PC-3 (cell line): ENCODE measurements at regions not wholly inside any gene's neighbourhood (a gene's known extent, or its start where the extent isn't known, plus 50 kb on each side); places are given as distances from the start of the nearest gene placed in this dataset.

Experiments
- ATAC-seq: fragments of 200-7000 bp; cut with Tn5 transposase; 2 replicates; pipeline ENCODE4 v1.9.1; 2020; ENCODE audit warnings: mild to moderate bottlenecking, moderate library complexity
- BruUV-seq: library from RNA; stranded (reverse); fragments of 400-500 nt; replicated peaks from 2 replicates; lab custom pipeline; 2021; lab: Mats Ljungman, UMichigan
- CTCF ChIA-PET: fragments of 300-600 bp; sonication (Branson Sonifier 250); formaldehyde crosslinking; loops from one replicate; lab custom pipeline; 2022; ENCODE audit warnings: antibody characterized with exemption; lab: Charles Lee
- POLR2A ChIA-PET: fragments of 300-600 bp; sonication (Branson Sonifier 250); formaldehyde crosslinking; loops from one replicate; lab custom pipeline; 2022; ENCODE audit warnings: antibody characterized with exemption; ENCODE audit not compliant: unreplicated experiment; lab: Charles Lee
- DNase-seq: peaks from one replicate; pipeline ENCODE4 v3.0.0-alpha.2; 2015
- H2AFZ ChIP-seq: fragments of 300-600 bp; sonication (generic); 2 replicates; pipeline ENCODE4 v1.6.0; 2016; ENCODE audit warnings: antibody characterized with exemption, low read length
- H3F3A ChIP-seq: fragments of 300-600 bp; sonication (generic); one replicate; pipeline ENCODE4 v1.6.0; 2017; ENCODE audit warnings: antibody characterized with exemption, low read length, control low read depth, mild to moderate bottlenecking; ENCODE audit not compliant: unreplicated experiment
- H3K27ac ChIP-seq: fragments of 300-600 bp; sonication (generic); 2 replicates; pipeline ENCODE4 v1.5.1; 2016; ENCODE audit warnings: mild to moderate bottlenecking, low read length
- H3K27me3 ChIP-seq: fragments of 300-600 bp; sonication (generic); 2 replicates; pipeline ENCODE4 v1.6.1; 2016; ENCODE audit warnings: low read length, mixed read lengths
- H3K36me3 ChIP-seq: fragments of 300-600 bp; sonication (generic); 2 replicates; pipeline ENCODE4 v1.6.1; 2016; ENCODE audit warnings: low read depth, mixed run types, low read length, mixed read lengths
- H3K4me1 ChIP-seq: fragments of 300-600 bp; sonication (generic); 2 replicates; pipeline ENCODE4 v1.5.1; 2016; ENCODE audit warnings: low read length; ENCODE audit not compliant: insufficient read depth
- H3K4me2 ChIP-seq: fragments of 300-600 bp; sonication (generic); 2 replicates; pipeline ENCODE4 v1.6.0; 2016; ENCODE audit warnings: low read length
- H3K4me3 ChIP-seq: fragments of 300-600 bp; sonication (generic); 2 replicates; pipeline ENCODE4 v1.5.1; 2016; ENCODE audit warnings: mild to moderate bottlenecking, low read length, mixed read lengths
- H3K79me2 ChIP-seq: fragments of 300-600 bp; sonication (generic); 2 replicates; pipeline ENCODE4 v1.6.1; 2017; ENCODE audit warnings: low read length, mixed read lengths
- H3K9ac ChIP-seq: fragments of 300-600 bp; sonication (generic); 2 replicates; pipeline ENCODE4 v1.6.0; 2016; ENCODE audit warnings: mild to moderate bottlenecking, low read length
- H3K9me2 ChIP-seq: fragments of 300-600 bp; sonication (generic); replicated peaks from 2 replicates; pipeline ENCODE4 v1.6.1; 2016; ENCODE audit warnings: mixed run types, low read length, mixed read lengths
- H3K9me3 ChIP-seq: fragments of 300-600 bp; sonication (generic); 2 replicates; pipeline ENCODE4 v1.6.1; 2016; ENCODE audit warnings: low read length, mixed read lengths
- H4K20me1 ChIP-seq: fragments of 300-600 bp; sonication (generic); 2 replicates; pipeline ENCODE4 v1.6.1; 2016; ENCODE audit warnings: low read length, mixed read lengths
- EZH2 ChIP-seq: fragments of 300-600 bp; sonication (generic); IDR thresholded peaks from one replicate; pipeline ENCODE4 v1.6.1; 2017; ENCODE audit warnings: antibody characterized with exemption, mild to moderate bottlenecking, low read length; ENCODE audit not compliant: unreplicated experiment
- EZH2phosphoT487 ChIP-seq: fragments of 300-600 bp; sonication (generic); IDR thresholded peaks from 2 replicates; pipeline ENCODE4 v1.6.1; 2018; ENCODE audit warnings: mild to moderate bottlenecking, antibody characterized with exemption, low read length, borderline replicate concordance
- intact Hi-C: fragments of 100-400 bp; cut with micrococcal nuclease; formaldehyde crosslinking; loops from 2 replicates; pipeline ENCODE4 v1.9.0; 2023
- TF ChIP-seq, protein P1 (sequence below): fragments of 300-600 bp; sonication (generic); conservative IDR thresholded peaks from 2 replicates; pipeline ENCODE4 v1.5.1; 2017; ENCODE audit warnings: antibody characterized with exemption, low read depth, mild to moderate bottlenecking, low read length

DNA sequence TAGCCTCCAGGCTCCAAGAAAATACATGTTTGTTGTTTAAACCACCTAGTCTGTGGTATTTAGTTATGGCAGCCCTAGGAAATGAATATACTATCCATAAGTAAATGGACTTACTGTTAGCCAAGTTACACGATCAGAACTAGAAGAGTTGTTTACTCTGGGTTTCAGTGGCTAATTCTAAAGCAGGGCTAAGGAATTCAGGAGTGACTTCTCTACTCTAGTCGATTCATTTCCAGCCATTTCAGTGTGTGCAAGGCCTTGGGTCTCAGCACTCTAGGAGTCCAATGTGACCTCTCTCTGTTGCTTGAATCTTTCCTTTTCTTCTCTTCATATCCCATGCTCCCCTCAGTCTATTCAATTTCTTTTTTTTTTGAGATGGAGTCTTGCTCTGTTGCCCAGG lies 66.7 kb downstream of the BHLHE40 start:
- Histone ChIP-seq H3K4me3 (no peak overlapping the region), H4K20me1 (no peaks in the 10 kb centered on the region), H2AFZ (no peak overlapping the region), H3K9me3 (no peaks in the 10 kb centered on the region), H3K27me3 (no peaks in the 10 kb centered on the region), H3K9ac (no peak overlapping the region), H3F3A (no peaks in the 10 kb centered on the region), H3K4me1 (no peaks in the 10 kb centered on the region), H3K36me3 (no peaks in the 10 kb centered on the region), H3K4me2 (no peak overlapping the region), H3K79me2 (no peaks in the 10 kb centered on the region), H3K9me2 (no peaks in the 10 kb centered on the region), H3K27ac (no peak overlapping the region)
- intact Hi-C loops = no loop called here
- DNase-seq = no peak
- no peak; the same call in 1 of the 2 replicates for ATAC-seq
- no TSS peak for BruUV-seq
- POLR2A ChIA-PET = no interaction called here
- CTCF ChIA-PET = no interaction called here
- TF ChIP-seq EZH2 = no peak
- no peak for TF ChIP-seq EZH2phosphoT487
- TF ChIP-seq, protein P1, sequence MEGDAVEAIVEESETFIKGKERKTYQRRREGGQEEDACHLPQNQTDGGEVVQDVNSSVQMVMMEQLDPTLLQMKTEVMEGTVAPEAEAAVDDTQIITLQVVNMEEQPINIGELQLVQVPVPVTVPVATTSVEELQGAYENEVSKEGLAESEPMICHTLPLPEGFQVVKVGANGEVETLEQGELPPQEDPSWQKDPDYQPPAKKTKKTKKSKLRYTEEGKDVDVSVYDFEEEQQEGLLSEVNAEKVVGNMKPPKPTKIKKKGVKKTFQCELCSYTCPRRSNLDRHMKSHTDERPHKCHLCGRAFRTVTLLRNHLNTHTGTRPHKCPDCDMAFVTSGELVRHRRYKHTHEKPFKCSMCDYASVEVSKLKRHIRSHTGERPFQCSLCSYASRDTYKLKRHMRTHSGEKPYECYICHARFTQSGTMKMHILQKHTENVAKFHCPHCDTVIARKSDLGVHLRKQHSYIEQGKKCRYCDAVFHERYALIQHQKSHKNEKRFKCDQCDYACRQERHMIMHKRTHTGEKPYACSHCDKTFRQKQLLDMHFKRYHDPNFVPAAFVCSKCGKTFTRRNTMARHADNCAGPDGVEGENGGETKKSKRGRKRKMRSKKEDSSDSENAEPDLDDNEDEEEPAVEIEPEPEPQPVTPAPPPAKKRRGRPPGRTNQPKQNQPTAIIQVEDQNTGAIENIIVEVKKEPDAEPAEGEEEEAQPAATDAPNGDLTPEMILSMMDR = no peak

DNA sequence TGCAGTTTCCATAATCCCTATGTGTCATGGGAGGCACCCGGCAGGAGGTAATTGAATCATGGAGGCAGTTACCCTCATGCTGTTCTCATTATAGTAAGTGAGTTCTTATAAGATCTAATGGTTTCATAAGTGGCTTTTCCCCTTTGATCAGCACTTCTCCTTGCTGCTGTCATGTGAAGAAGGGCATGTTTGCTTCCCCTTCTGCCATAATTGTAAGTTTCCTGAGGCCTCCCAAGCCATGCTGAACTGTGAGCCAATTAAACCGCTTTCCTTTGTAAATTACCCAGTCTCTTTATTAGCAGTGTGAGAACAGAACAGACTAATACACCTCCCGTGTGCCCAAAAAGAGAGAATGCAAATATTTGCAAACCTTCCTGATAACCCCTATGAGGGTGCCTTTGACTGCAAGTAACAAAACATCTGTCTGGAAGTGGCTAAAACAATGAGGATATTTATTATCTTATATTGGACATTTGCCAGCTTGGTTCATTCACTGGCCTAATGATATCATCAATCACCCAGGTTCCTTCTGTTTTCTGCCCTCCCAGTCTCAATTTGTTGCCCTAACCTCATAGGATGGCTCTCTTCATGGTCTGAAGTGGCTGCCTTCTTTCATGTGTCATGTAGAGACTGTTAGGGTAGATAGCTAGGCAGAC lies 68.7 kb downstream of the BHLHE40 start:
- POLR2A ChIA-PET = no interaction called here

DNA sequence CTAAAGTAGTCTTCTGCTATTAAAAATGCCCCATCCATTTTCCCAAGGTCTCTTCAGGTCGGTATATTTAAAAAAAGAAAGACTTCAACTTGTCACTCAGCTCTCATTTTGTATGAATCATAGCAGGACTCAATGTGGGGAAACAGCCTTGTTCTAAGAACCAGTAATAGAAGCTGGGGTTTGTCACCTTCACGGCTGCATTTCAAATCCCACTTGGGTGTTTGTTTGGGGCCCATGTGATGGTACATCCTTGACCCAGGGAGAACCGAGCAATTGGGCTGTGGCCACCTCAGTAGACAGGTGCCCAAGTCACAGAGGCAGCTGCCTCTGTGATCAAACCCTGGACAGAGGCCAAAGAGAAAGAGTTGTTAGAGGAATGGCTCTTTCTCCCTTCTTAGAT lies 70.3 kb upstream of the ARL8B start:
- Histone ChIP-seq H3K79me2 (no peaks in the 10 kb centered on the region), H3K4me2 (no peak overlapping the region), H3K4me1 (no peaks in the 10 kb centered on the region), H4K20me1 (no peaks in the 10 kb centered on the region), H3K27ac (no peak overlapping the region), H3K36me3 (no peaks in the 10 kb centered on the region), H2AFZ (no peak overlapping the region), H3K4me3 (no peak overlapping the region), H3K27me3 (no peaks in the 10 kb centered on the region), H3K9ac (no peak overlapping the region), H3F3A (no peaks in the 10 kb centered on the region), H3K9me2 (no peaks in the 10 kb centered on the region), H3K9me3 (no peaks in the 10 kb centered on the region)
- ATAC-seq (no peak), DNase-seq (no peak)
- intact Hi-C loops = no loop called here
- ChIA-PET CTCF (no interaction called here), POLR2A (no interaction called here)
- TF ChIP-seq EZH2phosphoT487 (no peak), EZH2 (no peak)
- TF ChIP-seq, protein P1 = no peak
- no TSS peak for BruUV-seq

More for the DNA sequence above, 68.7 kb downstream of the BHLHE40 start:
- Histone ChIP-seq H3F3A (no peaks in the 10 kb centered on the region), H4K20me1 (no peaks in the 10 kb centered on the region), H3K4me1 (no peaks in the 10 kb centered on the region), H3K79me2 (no peaks in the 10 kb centered on the region), H3K27ac (no peak overlapping the region), H2AFZ (no peak overlapping the region), H3K4me3 (no peak overlapping the region), H3K36me3 (no peaks in the 10 kb centered on the region), H3K9ac (no peak overlapping the region), H3K9me3 (no peaks in the 10 kb centered on the region), H3K4me2 (no peak overlapping the region), H3K27me3 (no peaks in the 10 kb centered on the region), H3K9me2 (no peaks in the 10 kb centered on the region)
- DNase-seq = no peak
- TF ChIP-seq, protein P1 = no peak
- no peak for TF ChIP-seq EZH2
- TF ChIP-seq EZH2phosphoT487 = no peak
- CTCF ChIA-PET = no interaction called here
- intact Hi-C loops = no loop called here
- no peak for ATAC-seq
- BruUV-seq = no TSS peak
